HEK293T (cell line): ENCODE measurements at regions not wholly inside any gene's neighbourhood (a gene's known extent, or its start where the extent isn't known, plus 50 kb on each side); places are given as distances from the start of the nearest gene placed in this dataset.

ENCODE experiments used
- ARNT ChIP-seq: fragments of 450-650 bp; IDR thresholded peaks from 2 replicates; pipeline ENCODE4 v1.6.1; 2017; ENCODE audit warnings: mild to moderate bottlenecking
- BHLHE40 ChIP-seq: fragments of 450-650 bp; IDR thresholded peaks from 2 replicates; pipeline ENCODE4 v1.6.1; 2016; ENCODE audit warnings: mild to moderate bottlenecking, moderate library complexity, borderline replicate concordance
- CTBP1 ChIP-seq: fragments of 450-650 bp; IDR thresholded peaks from 2 replicates; pipeline ENCODE4 v1.6.1; 2016; ENCODE audit warnings: borderline replicate concordance
- ELF4 ChIP-seq: fragments of 450-650 bp; IDR thresholded peaks from 2 replicates; pipeline ENCODE4 v1.6.1; 2017; ENCODE audit warnings: antibody characterized with exemption
- FOXM1 ChIP-seq: fragments of 450-650 bp; IDR thresholded peaks from 2 replicates; pipeline ENCODE4 v1.6.1; 2017; ENCODE audit warnings: mild to moderate bottlenecking, borderline replicate concordance
- HDGF ChIP-seq: fragments of 450-650 bp; IDR thresholded peaks from 2 replicates; pipeline ENCODE4 v1.6.1; 2017; ENCODE audit warnings: antibody characterized with exemption, borderline replicate concordance
- SP1 ChIP-seq: fragments of 450-650 bp; IDR thresholded peaks from 2 replicates; pipeline ENCODE4 v1.6.1; 2017
- TARDBP ChIP-seq: fragments of 450-650 bp; IDR thresholded peaks from 2 replicates; pipeline ENCODE4 v1.6.1; 2016
- ZNF384 ChIP-seq: fragments of 450-650 bp; IDR thresholded peaks from 2 replicates; pipeline ENCODE4 v1.6.1; 2016
- TF ChIP-seq, protein P1 (sequence below): fragments of 450-650 bp; IDR thresholded peaks from 2 replicates; pipeline ENCODE4 v1.6.1; 2016

DNA sequence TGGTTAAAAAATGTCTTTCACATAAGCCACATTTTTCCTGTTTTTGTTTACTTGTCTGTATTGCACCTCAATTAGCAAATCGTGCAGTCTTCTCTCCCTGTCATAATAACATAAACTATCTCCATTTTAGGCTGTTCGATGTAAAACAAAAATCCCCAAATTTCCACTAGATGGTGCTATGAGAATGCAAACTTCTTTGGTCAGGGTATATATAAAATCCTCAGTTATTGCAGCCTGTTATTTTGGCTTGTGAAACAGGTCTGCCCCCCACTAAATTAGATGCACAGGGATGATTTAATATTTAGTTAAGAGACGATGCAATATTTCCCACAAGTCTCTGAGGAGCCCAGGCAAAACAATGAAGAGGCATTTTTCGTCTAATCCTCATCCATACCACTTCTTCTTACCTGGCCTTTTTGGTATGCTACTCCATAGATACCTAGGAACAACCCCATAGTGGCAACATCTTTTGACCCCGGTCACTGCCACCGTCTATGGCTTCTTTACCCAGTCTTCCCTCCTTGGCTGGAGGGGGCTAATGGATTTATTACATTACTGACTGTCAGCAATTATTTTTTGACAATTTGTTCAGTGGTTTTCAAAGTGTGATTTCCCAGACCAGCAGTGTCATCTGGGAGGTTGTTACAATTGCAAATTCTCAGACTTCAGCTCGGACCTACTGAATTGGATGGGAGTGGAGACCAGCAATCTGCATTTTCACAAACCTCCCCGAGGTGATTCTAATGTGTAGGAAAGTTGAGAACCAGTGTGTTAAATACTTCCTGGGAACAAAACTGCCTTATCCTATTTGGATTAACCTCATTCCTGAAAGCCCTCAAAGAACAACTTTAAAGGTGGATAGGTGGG, 117.4 kb upstream of the CWC22 start:
- TF ChIP-seq ZNF384 (no peak), HDGF (no peak), TARDBP (no peak), ELF4 (no peak), ARNT (no peak), FOXM1 (no peak), SP1 (no peak), CTBP1 (no peak), BHLHE40 (no peak)
- TF ChIP-seq, protein P1, sequence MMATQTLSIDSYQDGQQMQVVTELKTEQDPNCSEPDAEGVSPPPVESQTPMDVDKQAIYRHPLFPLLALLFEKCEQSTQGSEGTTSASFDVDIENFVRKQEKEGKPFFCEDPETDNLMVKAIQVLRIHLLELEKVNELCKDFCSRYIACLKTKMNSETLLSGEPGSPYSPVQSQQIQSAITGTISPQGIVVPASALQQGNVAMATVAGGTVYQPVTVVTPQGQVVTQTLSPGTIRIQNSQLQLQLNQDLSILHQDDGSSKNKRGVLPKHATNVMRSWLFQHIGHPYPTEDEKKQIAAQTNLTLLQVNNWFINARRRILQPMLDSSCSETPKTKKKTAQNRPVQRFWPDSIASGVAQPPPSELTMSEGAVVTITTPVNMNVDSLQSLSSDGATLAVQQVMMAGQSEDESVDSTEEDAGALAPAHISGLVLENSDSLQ = no peak
